Stimulated activated effector memory CD8-positive, alpha-beta T cell treated with anti-CD3 and anti-CD28 coated beads, Interleukin-12 subunit alpha, Interleukin-12 subunit beta, amount 100 ng/mL, for 72 hours (primary cell): ENCODE measurements at regions not wholly inside any gene's neighbourhood (a gene's known extent, or its start where the extent isn't known, plus 50 kb on each side); places are given as distances from the start of the nearest gene placed in this dataset.

Source experiments
- ATAC-seq: fragments of 150-1000 bp; cut with Tn5 transposase; 2 replicates; pipeline ENCODE4 v1.10.0; 2021
- DNase-seq, 2 donors: peaks; one replicate each; pipeline ENCODE4 v3.0.0; 2021 to 2022; ENCODE audit warnings: low spot score in 2 of 2
- H3K27ac Mint-ChIP-seq: one replicate; pipeline ENCODE4 v1.8.0; 2022; ENCODE audit warnings: mild to moderate bottlenecking, mixed read lengths
- H3K36me3 Mint-ChIP-seq: one replicate; pipeline ENCODE4 v1.8.0; 2022; ENCODE audit warnings: mild to moderate bottlenecking, mixed read lengths
- H3K4me1 Mint-ChIP-seq: one replicate; pipeline ENCODE4 v1.8.0; 2022; ENCODE audit warnings: mixed read lengths
- H3K4me3 Mint-ChIP-seq: one replicate; pipeline ENCODE4 v1.8.0; 2022; ENCODE audit warnings: mild to moderate bottlenecking, mixed read lengths
- H3K9me3 Mint-ChIP-seq: one replicate; pipeline ENCODE4 v1.8.0; 2022; ENCODE audit warnings: mixed read lengths

DNA sequence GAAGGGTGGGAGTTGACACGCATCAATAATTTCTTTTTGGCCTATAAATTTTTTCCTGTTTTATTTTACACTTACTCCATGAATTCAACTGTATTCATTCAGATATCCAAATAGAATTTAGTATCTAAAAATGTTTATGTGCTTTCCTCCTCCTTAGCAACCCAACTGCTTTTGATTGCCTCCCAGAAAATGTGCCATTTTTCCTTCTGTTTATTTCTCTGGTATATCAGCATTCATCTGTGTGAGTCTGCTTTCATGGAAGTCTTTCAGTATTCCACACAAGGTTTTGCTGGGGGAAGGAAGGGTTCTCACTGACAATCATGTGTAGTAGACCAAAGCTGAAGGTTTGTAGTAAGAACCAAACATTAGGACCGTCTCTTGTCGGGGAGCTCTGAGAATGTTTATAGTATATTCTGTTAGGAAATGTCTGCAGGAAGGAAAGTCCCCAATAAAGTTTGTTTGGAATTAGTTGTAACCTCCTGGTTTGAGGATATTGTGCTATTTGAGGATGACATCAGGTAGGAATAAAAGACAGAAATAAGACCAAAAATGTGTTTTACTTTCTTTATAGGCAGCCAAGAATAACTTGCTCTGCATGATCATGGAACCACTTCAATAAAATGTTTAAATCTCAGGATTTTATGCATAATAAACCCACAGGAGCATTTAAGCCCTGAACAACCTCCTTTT, 673.6 kb upstream of the INTU start:
- no peaks in the 10 kb centered on the region for H3K4me1 Mint-ChIP-seq
- no peaks in the 10 kb centered on the region for H3K36me3 Mint-ChIP-seq
- no peak overlapping the region for H3K27ac Mint-ChIP-seq
- no peak overlapping the region for H3K4me3 Mint-ChIP-seq
- ATAC-seq (no peak), DNase-seq (no peak)
- H3K9me3 Mint-ChIP-seq, result peaks cover 11% of the 10 kb centered on the region

DNA sequence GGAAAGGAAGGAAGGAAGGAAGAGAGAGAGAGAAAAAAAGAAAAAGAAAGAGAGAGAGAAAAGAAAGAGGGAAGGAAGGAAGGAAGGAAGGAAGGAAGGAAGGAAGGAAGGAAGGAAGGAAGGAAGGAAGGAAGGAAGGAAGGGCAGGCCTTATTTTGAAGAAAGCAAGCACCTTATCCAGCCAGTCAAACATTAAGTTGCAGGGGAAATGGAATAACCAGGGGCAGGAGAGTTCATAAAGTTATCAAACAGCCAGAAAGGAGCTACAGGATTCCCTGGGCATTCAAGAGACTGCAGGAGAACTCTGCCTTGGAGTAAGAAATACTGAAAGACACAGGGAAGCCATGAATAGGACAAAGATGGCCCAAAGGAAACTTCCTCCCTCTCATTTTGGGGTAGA, 672.0 kb upstream of the INTU start:
- no peak overlapping the region for H3K27ac Mint-ChIP-seq
- peaks cover 12% of the 10 kb centered on the region for H3K9me3 Mint-ChIP-seq
- H3K4me1 Mint-ChIP-seq, result no peaks in the 10 kb centered on the region
- no peak overlapping the region for H3K4me3 Mint-ChIP-seq
- no peak for ATAC-seq
- DNase-seq, result no peak
- H3K36me3 Mint-ChIP-seq, result no peaks in the 10 kb centered on the region

DNA sequence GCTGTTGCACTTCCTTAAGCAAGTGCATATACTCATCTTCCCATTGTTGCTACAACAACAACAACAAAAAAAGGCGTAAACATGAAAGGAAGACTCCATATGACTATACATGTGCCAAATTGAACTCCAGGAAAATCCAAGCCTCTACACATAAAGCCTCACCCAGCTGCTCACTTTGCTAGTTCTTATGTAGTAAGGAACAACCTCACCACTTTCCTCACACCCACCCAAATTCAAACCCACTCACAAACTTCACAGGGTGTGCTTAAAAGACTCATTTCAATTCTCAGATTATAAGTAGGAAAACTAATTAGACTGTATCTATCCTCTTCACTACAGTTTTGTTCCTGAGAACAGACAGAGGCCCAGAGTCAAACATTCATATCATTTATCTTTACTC, 671.1 kb upstream of the INTU start:
- no peaks in the 10 kb centered on the region for H3K4me1 Mint-ChIP-seq
- no peak for ATAC-seq
- H3K27ac Mint-ChIP-seq, result no peak overlapping the region
- H3K36me3 Mint-ChIP-seq, result no peaks in the 10 kb centered on the region
- no peak overlapping the region for H3K4me3 Mint-ChIP-seq
- DNase-seq, result no peak
- peaks cover 13% of the 10 kb centered on the region for H3K9me3 Mint-ChIP-seq

DNA sequence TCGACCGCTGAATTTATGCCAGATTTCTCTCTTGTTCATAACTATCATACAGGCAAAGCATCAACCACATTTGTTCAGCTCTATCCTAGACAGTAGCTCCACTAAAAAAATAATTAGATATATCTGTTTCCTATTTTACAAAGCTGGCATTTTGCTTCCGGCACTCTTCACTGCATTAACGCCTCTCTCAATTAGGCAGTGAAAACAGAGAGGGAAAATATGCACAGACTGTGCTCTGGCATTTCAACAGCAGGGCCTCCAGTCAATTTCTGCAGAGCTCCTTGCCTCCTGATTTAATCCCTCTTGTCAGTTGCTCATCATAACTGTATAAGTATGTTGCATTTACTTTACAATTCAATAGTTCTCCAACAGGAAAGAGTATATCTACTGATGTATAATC, 666.9 kb upstream of the INTU start:
- Mint-ChIP-seq H3K9me3 (peaks cover 13% of the 10 kb centered on the region), H3K36me3 (no peaks in the 10 kb centered on the region), H3K27ac (no peak overlapping the region), H3K4me3 (no peak overlapping the region), H3K4me1 (no peaks in the 10 kb centered on the region)
- DNase-seq (no peak), ATAC-seq (no peak)

DNA sequence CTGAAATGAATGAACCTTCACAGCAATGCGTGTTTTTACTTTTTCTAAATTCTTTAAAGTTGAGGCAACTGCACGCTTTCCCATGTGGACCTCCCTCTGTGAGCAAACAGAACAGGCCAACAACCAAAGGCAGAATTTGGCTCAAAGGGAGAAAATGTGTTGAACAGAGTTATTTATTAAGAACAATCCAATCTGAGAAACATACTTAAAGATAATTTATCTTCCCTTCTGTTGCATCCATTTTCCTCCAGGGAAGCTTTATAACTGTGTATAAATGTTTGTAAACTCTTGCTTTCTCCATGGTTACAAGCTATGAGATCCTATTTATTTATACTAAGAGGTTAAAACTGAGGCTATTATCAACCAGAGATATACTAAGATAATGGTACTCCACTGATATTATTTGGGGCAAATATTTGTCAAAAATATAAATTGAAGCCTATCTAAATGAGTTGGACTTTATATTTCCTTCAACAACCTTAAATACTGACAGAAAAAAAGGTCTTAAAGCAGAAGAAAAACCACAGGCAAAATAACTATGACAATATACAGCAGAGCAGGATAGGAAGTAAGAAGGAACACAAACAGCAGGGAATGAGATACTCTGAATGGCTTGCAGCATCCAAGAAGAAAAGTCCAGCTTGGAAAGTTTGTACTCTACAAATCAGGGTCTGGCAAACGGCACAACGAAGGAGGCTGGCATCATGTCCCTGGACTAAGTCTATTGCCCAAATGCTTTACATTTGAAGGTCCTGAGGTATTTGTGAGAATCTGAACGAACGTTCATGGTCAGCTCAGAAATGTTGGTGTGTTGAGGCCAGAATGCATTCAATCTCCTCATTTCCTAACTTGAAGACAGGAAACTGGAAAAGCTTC, 663.2 kb upstream of the INTU start:
- no peak for DNase-seq
- Mint-ChIP-seq H3K4me3 (no peak overlapping the region), H3K36me3 (no peaks in the 10 kb centered on the region), H3K9me3 (peaks cover 17% of the 10 kb centered on the region), H3K27ac (no peak overlapping the region), H3K4me1 (no peaks in the 10 kb centered on the region)
- ATAC-seq, result no peak

DNA sequence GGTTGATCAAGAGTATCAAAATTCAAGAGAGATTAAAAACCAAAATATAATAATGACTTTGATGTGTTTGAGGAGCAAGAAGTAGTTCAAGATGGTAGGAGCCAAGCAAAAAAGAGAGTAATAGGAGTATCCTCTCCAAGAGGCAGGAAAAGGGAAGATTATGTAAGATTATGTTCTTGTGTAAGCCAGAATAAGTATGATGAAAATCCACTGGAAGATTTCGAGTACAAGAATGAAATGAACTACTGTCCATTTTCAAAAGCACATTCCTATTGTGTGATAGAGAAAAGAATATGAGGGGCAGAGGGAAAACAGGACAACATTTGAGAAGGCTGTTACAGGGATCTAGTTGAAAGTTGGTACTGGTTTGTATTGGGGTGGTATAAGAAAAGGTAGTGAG, 659.6 kb upstream of the INTU start:
- Mint-ChIP-seq H3K9me3 (peaks cover 20% of the 10 kb centered on the region), H3K4me1 (no peaks in the 10 kb centered on the region), H3K36me3 (no peaks in the 10 kb centered on the region), H3K4me3 (no peak overlapping the region), H3K27ac (no peak overlapping the region)
- no peak for DNase-seq
- ATAC-seq, result no peak

DNA sequence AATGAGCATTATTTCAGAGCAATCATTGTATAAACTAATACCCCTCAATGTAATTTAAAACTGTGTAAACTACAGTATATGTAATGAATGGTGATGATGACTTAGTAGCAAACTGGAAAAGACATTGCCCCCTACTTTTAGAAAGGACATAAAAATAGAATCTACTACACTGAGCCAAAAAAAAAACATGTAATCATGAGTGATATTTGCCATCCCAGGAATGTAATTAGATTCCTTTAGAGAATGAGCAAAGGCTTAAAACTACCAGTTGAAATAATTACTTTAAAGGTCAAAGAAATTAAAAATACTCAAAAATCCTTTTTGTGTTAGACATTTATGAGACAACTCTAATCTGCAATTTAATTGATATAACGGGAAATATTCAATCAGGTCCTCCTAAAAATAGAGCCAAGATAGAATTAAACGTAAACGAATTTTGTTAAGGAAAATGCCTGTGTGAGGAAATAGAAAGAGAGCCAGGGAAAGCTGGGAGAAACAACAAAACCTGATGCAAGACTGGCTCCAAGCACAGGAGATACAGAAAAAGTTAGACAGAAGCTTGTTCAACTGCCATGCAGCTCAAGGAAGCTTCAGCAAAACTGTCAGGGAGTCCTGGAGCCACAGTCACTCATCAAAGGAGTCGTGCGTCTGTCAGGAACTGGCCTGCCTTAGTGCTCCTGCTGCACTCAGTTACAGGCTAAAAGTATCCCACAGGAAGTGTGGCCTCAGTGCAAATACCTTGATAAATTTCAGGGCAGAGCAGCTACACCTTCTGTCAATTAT, 655.7 kb upstream of the INTU start:
- ATAC-seq (no peak), DNase-seq (no peak)
- Mint-ChIP-seq H3K4me1 (no peaks in the 10 kb centered on the region), H3K4me3 (no peak overlapping the region), H3K9me3 (peaks cover 30% of the 10 kb centered on the region), H3K36me3 (no peaks in the 10 kb centered on the region), H3K27ac (no peak overlapping the region)

DNA sequence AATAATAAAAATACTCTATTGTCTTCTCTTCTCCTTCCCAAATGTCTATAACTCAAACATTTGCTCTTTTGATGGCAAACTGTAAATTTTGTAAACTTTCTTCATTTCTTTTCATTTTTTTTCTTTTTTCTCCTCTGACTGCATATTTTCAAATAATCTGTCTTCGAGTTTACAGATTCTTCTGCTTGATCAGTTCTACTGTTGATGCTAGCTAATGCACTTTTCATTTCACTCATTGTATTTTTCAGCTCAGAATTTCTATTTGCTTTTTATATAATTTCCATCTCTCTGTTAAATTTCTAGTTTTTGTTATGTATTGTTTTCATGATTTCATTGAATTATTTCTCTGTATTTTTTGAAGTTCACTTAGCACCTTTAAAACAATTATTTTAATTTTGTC, 646.8 kb upstream of the INTU start:
- ATAC-seq (no peak), DNase-seq (no peak)
- Mint-ChIP-seq H3K27ac (no peak overlapping the region), H3K4me1 (no peaks in the 10 kb centered on the region), H3K36me3 (no peaks in the 10 kb centered on the region), H3K4me3 (no peak overlapping the region), H3K9me3 (peaks cover 21% of the 10 kb centered on the region)

DNA sequence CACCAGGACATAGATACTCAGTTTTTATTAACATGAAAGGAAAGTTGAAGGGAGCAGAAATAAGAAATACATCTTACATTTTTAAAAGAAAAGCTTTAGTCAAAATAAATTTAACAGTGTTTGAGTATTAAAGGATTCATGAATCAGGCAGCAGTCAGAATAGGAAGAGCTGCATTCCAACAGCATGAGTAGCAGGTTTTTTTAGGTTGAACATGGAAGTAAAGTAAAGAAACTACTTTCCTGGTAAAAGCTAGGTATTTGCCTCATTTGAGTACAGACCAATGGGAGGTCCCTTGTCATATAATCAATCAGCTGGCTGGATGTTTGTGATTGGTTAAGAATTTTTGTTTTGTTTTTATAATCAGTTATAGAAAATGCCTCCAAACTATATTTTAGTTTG, 645.9 kb upstream of the INTU start:
- Mint-ChIP-seq H3K9me3 (peaks cover 19% of the 10 kb centered on the region), H3K36me3 (no peaks in the 10 kb centered on the region), H3K27ac (no peak overlapping the region), H3K4me3 (no peak overlapping the region), H3K4me1 (no peaks in the 10 kb centered on the region)
- DNase-seq, result no peak
- ATAC-seq, result no peak

DNA sequence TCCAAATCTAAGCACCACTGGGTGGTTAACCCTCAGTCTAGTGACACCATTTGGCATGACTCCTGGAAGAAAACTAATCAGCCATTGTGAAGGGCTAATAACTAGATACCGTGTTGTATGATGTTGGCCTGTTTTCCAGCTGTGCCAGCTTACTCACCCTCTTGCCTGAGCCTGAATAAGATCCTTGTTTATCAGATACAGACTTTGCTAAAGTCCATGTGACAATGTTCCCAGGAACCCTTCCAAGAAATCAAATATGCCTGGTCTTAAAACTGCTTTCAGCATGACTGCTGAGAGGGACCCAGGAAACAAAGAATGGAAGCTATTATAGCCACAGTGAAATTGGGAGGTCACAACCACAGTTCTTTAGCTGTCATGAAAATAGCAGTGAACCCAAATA, 640.8 kb upstream of the INTU start:
- H3K4me1 Mint-ChIP-seq, result no peaks in the 10 kb centered on the region
- H3K4me3 Mint-ChIP-seq, result no peak overlapping the region
- no peak overlapping the region for H3K27ac Mint-ChIP-seq
- ATAC-seq, result no peak
- peaks cover 5% of the 10 kb centered on the region for H3K9me3 Mint-ChIP-seq
- DNase-seq, result no peak
- no peaks in the 10 kb centered on the region for H3K36me3 Mint-ChIP-seq

DNA sequence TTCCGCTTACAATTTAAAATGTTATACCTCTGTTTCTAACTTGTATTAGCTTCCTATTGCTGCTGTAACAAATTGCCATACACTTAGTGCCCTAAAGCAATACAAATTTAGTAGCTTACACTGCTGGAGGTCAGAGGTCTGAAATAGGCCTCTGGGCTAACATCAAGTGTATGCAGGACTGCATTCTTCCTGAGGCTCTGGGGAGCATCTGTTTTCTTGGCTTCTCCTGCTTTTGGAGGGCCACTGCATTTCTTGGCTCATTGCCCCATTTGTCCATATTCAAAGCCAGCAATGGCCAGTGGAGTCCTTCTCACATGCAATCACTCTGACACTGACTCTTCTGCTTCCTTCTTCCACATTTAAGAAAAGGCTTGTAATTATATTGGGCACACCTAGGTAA, 639.8 kb upstream of the INTU start:
- H3K36me3 Mint-ChIP-seq, result no peaks in the 10 kb centered on the region
- ATAC-seq (no peak), DNase-seq (no peak)
- no peak overlapping the region for H3K4me3 Mint-ChIP-seq
- peaks cover 5% of the 10 kb centered on the region for H3K9me3 Mint-ChIP-seq
- H3K4me1 Mint-ChIP-seq, result no peaks in the 10 kb centered on the region
- H3K27ac Mint-ChIP-seq, result no peak overlapping the region

DNA sequence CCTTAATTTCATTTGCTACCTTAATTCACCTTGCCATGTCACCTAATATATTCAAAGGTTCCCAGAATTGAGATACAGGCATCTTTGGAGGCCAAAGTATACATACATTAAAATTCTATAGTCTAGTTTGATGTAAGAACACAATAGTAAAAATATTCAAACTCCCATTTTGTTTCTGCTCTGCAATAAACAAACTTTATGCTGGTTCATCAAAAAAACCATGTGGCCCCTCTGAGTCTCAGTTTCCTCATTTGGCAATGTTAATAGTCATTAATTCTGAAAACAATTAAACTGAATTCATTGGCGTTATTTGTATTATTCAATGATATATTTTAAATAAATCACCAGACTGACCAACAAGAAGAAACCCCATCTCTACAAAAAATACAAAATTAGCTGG, 639.4 kb upstream of the INTU start:
- H3K27ac Mint-ChIP-seq, result no peak overlapping the region
- peaks cover 5% of the 10 kb centered on the region for H3K9me3 Mint-ChIP-seq
- no peak overlapping the region for H3K4me3 Mint-ChIP-seq
- H3K4me1 Mint-ChIP-seq, result no peaks in the 10 kb centered on the region
- no peaks in the 10 kb centered on the region for H3K36me3 Mint-ChIP-seq
- DNase-seq (no peak), ATAC-seq (no peak)

DNA sequence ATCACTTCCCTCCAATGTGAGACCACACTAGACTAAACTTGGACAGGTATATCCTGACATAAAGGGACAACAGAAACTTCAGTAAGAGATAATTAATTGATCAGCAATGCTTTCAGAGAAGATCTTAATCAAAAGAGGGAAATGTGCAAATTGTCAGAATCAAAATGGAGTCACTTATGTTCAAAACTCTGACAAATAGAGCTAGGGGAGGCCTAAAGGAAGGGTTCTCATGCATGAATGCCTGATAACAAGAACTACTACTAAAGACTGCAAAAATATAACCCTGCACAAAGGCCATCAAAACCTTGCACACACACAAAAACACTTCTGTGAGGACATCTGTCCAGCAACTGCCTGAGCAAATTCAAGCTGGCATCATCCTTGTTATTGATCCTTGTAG, 637.5 kb upstream of the INTU start:
- no peak for ATAC-seq
- peaks cover 5% of the 10 kb centered on the region for H3K9me3 Mint-ChIP-seq
- H3K4me3 Mint-ChIP-seq, result no peak overlapping the region
- no peak for DNase-seq
- no peak overlapping the region for H3K27ac Mint-ChIP-seq
- H3K4me1 Mint-ChIP-seq, result no peaks in the 10 kb centered on the region
- no peaks in the 10 kb centered on the region for H3K36me3 Mint-ChIP-seq

DNA sequence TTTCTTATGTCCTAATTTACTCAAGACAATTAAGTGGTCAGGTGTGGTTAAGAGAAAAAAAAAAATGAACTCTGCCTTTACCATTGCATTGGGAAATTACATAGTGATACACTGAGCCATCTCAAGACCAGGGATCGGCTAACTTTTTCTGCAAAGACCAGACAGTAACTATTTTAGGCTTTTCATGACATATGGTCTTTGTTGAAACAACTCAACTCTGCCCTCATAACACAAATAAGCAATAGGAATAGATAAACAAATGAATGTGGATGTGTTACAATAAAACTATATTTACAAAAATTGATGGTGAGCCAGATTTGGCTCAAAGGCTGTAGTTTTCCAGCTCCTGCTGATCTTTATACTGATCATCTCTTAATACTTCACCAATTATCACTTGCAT, 632.6 kb upstream of the INTU start:
- H3K4me3 Mint-ChIP-seq, result no peak overlapping the region
- H3K9me3 Mint-ChIP-seq, result peaks cover 5% of the 10 kb centered on the region

DNA sequence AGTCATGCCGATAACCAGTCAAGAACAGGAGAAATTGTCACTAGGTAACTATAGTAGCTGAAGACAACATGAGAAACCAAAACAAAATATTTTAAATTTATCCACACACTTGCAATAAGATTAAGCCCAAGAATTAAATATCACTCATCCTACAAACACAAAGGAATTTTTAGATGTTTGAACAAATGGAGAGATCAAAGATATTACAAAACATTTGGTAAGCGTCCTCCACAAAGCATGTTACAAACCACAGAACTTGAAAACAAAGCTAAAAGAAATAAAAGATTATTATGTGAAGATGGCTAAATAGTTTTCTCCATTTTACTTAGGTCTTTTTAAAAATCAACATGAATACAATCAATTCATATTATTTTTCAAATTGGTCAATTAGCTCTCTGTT, 631.9 kb upstream of the INTU start:
- Mint-ChIP-seq H3K36me3 (no peaks in the 10 kb centered on the region), H3K4me1 (no peaks in the 10 kb centered on the region), H3K27ac (no peak overlapping the region), H3K9me3 (peaks cover 5% of the 10 kb centered on the region), H3K4me3 (no peak overlapping the region)
- DNase-seq, result no peak
- ATAC-seq, result no peak

More for the DNA sequence above, 632.6 kb upstream of the INTU start:
- DNase-seq, result no peak
- no peak for ATAC-seq
- no peak overlapping the region for H3K27ac Mint-ChIP-seq
- H3K4me1 Mint-ChIP-seq, result no peaks in the 10 kb centered on the region
- H3K36me3 Mint-ChIP-seq, result no peaks in the 10 kb centered on the region

DNA sequence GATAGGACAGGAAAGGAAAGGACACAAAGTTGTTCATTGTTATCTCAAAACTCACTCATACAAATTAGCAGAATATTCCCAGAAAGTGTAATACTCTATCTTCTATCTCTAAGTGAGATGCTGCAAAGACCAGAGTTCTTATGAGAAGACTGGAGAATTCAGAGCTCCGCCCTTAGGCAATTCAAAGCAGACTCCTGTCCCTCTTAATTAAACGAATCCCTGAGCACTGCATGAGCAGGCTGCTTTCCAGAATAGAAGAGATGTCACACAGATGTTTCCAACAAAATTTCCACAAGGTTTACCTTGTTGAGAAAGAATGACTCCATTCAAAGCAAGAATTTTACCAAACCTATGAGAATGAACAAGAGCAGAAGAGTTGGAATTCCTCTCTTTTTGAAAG, 630.8 kb upstream of the INTU start:
- H3K9me3 Mint-ChIP-seq, result peaks cover 6% of the 10 kb centered on the region

More for the DNA sequence above, 630.8 kb upstream of the INTU start:
- H3K27ac Mint-ChIP-seq, result no peak overlapping the region
- DNase-seq (no peak), ATAC-seq (no peak)
- no peak overlapping the region for H3K4me3 Mint-ChIP-seq
- H3K36me3 Mint-ChIP-seq, result no peaks in the 10 kb centered on the region
- no peaks in the 10 kb centered on the region for H3K4me1 Mint-ChIP-seq
